Heart left ventricle (tissue), 16 donors: ENCODE measurements at regions not wholly inside any gene's neighbourhood (a gene's known extent, or its start where the extent isn't known, plus 50 kb on each side); places are given as distances from the start of the nearest gene placed in this dataset.

ENCODE experiments used
- ATAC-seq, 4 donors: fragments of 200-7000 bp; cut with Tn5 transposase; one replicate each; pipeline ENCODE4 v1.9.1; 2020 to 2022; ENCODE audit warnings: moderate library complexity in 4 of 4, mild to moderate bottlenecking in 3 of 4, moderate number of reproducible peaks in 1 of 4
- DNase-seq, 5 donors: peaks; one replicate each; pipeline ENCODE4 v3.0.0-alpha.2; 2020
- H3K27ac ChIP-seq, 12 donors: fragments of 200-600 bp; sonication (generic) in 4 of 12; one replicate each; pipeline versions ENCODE4 v1.5.0 to v1.8.0; 2016 to 2022; ENCODE audit warnings: mild to moderate bottlenecking in 2 of 12
- H3K27me3 ChIP-seq, 9 donors: fragments of 200-600 bp; sonication (generic) in 2 of 9; one replicate each; pipeline versions ENCODE4 v1.5.1 to v1.8.0; 2016 to 2022; ENCODE audit warnings: mild to moderate bottlenecking in 3 of 9
- H3K36me3 ChIP-seq, 9 donors: fragments of 200-600 bp; sonication (generic) in 2 of 9; one replicate each; pipeline versions ENCODE4 v1.5.0 to v1.8.0; 2018 to 2022; ENCODE audit warnings: mild to moderate bottlenecking in 2 of 9
- H3K4me1 ChIP-seq, 12 donors: fragments of 200-600 bp; sonication (generic) in 4 of 12; one replicate each; pipeline versions ENCODE4 v1.5.0 to v1.8.0; 2016 to 2022; ENCODE audit warnings: mild to moderate bottlenecking in 3 of 12
- H3K4me3 ChIP-seq, 12 donors: fragments of 200-600 bp; sonication (generic) in 4 of 12; one replicate each; pipeline versions ENCODE4 v1.5.0 to v1.8.0; 2017 to 2022; ENCODE audit warnings: mild to moderate bottlenecking in 9 of 12, moderate library complexity in 4 of 12
- H3K9me3 ChIP-seq, 12 donors: fragments of 200-600 bp; sonication (generic) in 4 of 12; one replicate each; pipeline versions ENCODE4 v1.5.0 to v1.8.0; 2016 to 2022; ENCODE audit warnings: mild to moderate bottlenecking in 1 of 12
- POLR2A ChIP-seq, 2 donors: fragments of 450-650 bp; IDR thresholded peaks; one replicate each; pipeline ENCODE4 v1.6.1; 2017; ENCODE audit warnings: antibody characterized with exemption in 2 of 2, mild to moderate bottlenecking in 2 of 2, moderate library complexity in 2 of 2
- WGBS, 4 donors: extraction: QIAGEN DNeasy Blood & Tissue Kit in 2 of 4; methylation state at CpG; one replicate each; pipeline versions ENCODE4 v1.1.5 to v1.1.7; 2013 to 2018; 5-methylcytosine and 5-hydroxymethylcytosine counted together
- intact Hi-C, 10 donors: fragments of 100-400 bp; cut with DNase I; formaldehyde crosslinking; loops; one replicate each; pipeline versions ENCODE4 v1.11.1 to v1.14.2; 2022
- TF ChIP-seq, protein P1 (sequence below), 12 donors: fragments of 200-600 bp; sonication (generic) in 4 of 12; IDR thresholded peaks; one replicate each; pipeline versions ENCODE4 v1.5.0 to v1.8.0; 2018 to 2022; ENCODE audit warnings: antibody characterized with exemption in 12 of 12, mild to moderate bottlenecking in 5 of 12
- donor health status: ischemic (EF 13 %, LVEDD 7.1; RV severe dilation, severe dysfunction).
- donor health status: healthy with polysubstance abuse.
- donor health status: DM: no; HTN: yes; CAD: no.
- donor health status: DM: no; HTN: no; CAD: no.
- donor health status: ischemic (EF 25% LVEDD 6.9; RV normal size, moderate dysfunction).
- donor health status: ischemic (EF 25% LVEDD 5.7; RV mildly dilated, moderate dysfunction).
- donor health status: healthy.
- donor health status: DM: yes; HTN: yes; CAD: no.
- donor health status: ischemic (EF 35%, LVEDD 5.7; RV mildly dilated, moderate dysfunction).
- donor health status: nonischemic (EF 11% LVEDD 7.7; RV severe dilation, severe dysfunction).
- donor health status: DM: yes; HTN: yes; CAD: no.
- donor health status: PGD.
- donor health status: ischemic (EF 29% LVEDD 5.4; RV normal size, mild dysfunction).
- donor health status: nonischemic (EF 23%, LVEDD 6.1; RV moderate dilation, normal function).

DNA sequence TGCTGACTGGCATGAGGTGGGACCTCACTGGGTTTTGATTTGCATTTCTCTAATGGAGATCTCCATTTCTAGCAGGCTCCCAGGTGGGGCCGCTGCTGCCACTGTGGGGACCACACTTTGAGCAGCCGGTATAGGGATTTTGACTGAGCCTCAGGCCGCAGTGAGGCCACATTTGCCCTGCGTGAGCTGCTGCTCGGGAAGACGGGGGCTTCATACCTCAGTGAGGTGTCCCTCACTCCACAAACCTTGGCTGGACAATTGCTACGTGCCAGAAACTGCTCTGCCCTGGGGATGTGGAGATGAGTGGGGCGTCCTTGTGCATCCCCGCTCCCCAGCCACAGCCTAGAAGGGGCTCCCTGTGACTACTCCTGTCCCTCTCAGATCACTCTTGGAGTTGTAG is 134.3 kb downstream of the ANKRD60 start:
- 88 to 93% (median 91%) methylated on average over 9 of the region's 9 CpGs for WGBS, 4 donors
- intact Hi-C loops: loop anchor here in 2 of 10 donors (5.0 kb wide), 1 partner anchor 83 kb away; no protein-coding TSS in a partner anchor

DNA sequence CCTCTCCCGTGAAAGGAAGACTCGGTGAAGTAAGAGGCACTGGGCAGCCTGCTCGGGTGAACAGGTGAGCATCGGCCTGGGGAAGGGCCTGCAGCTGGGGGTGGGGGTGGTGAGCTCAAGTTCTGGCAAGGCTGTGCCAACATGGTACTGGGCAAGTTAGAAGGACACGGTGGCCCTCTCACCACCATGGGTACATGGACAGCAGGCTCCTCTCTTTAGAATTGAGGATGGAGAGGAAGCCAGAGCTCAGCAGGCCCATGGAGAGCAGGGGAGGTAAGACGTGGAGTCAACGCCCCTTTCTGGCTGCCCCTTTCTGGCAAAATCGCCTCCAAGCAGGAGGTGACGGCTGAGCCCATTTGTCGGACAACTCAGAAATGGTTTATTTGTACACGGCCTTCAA is 135.6 kb downstream of the ANKRD60 start:
- intact Hi-C loops: loop anchor here in 2 of 10 donors (5.0 kb wide), 1 partner anchor 84 kb away; no protein-coding TSS in a partner anchor
- Histone ChIP-seq H3K27me3 (peaks cover 0 to 12% (median 0%) of the 10 kb centered on the region in 9 donors), H3K4me3 (no peak overlapping the region), H3K27ac (no peak overlapping the region), H3K4me1 (no peaks in the 10 kb centered on the region), H3K9me3 (no peaks in the 10 kb centered on the region), H3K36me3 (no peaks in the 10 kb centered on the region)
- TF ChIP-seq, protein P1, sequence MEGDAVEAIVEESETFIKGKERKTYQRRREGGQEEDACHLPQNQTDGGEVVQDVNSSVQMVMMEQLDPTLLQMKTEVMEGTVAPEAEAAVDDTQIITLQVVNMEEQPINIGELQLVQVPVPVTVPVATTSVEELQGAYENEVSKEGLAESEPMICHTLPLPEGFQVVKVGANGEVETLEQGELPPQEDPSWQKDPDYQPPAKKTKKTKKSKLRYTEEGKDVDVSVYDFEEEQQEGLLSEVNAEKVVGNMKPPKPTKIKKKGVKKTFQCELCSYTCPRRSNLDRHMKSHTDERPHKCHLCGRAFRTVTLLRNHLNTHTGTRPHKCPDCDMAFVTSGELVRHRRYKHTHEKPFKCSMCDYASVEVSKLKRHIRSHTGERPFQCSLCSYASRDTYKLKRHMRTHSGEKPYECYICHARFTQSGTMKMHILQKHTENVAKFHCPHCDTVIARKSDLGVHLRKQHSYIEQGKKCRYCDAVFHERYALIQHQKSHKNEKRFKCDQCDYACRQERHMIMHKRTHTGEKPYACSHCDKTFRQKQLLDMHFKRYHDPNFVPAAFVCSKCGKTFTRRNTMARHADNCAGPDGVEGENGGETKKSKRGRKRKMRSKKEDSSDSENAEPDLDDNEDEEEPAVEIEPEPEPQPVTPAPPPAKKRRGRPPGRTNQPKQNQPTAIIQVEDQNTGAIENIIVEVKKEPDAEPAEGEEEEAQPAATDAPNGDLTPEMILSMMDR (IDR thresholded peaks at IDR 0.05): no peak
- no peak for TF ChIP-seq POLR2A (IDR thresholded peaks at IDR 0.05)
- ATAC-seq: no peak
- 86 to 94% (median 93%) methylated on average over 11 of the region's 11 CpGs for WGBS, 4 donors
- DNase-seq: no peak

More for the DNA sequence above, 134.3 kb downstream of the ANKRD60 start:
- no peaks in the 10 kb centered on the region for H3K4me1 ChIP-seq
- H3K4me3 ChIP-seq: no peak overlapping the region
- no peak for DNase-seq
- H3K27ac ChIP-seq: no peak overlapping the region
- no peak for TF ChIP-seq POLR2A (IDR thresholded peaks at IDR 0.05)
- TF ChIP-seq, protein P1 (IDR thresholded peaks at IDR 0.05): no peak
- no peaks in the 10 kb centered on the region for H3K36me3 ChIP-seq
- H3K27me3 ChIP-seq: peaks cover 0 to 12% (median 0%) of the 10 kb centered on the region in 9 donors
- no peaks in the 10 kb centered on the region for H3K9me3 ChIP-seq
- no peak for ATAC-seq

DNA sequence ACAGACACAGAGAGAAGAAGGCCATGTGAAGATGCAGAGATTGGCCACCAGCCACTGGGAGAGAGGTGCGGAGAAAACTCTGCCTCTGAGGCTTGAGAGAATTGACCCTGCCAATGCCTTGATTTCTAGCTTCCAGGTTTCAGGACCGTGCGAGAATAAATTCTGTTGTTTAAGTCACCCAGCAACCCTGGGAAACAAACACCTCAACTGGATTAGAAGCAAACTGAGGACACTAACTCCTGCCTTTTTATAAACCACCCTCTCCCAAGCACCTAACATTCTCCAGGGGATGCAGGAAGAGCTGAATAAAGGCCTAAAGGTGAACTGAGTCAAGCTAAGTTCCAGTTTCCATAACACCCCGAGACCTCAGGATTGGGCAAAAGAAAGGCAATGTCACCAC is 136.1 kb downstream of the ANKRD60 start:
- intact Hi-C loops: loop anchor here in 2 of 10 donors (5.0 kb wide), 1 partner anchor 85 kb away; no protein-coding TSS in a partner anchor
- H3K36me3 ChIP-seq: no peaks in the 10 kb centered on the region
- H3K9me3 ChIP-seq: no peaks in the 10 kb centered on the region
- DNase-seq: no peak
- WGBS, 4 donors: 69 to 76% (median 70%) methylated on average over 4 of the region's 4 CpGs
- H3K27me3 ChIP-seq: peaks cover 0 to 12% (median 0%) of the 10 kb centered on the region in 9 donors
- no peak overlapping the region for H3K27ac ChIP-seq
- peak in 1 of 4 donors; percentile 20 for ATAC-seq
- no peak overlapping the region for H3K4me3 ChIP-seq
- no peak for TF ChIP-seq POLR2A (IDR thresholded peaks at IDR 0.05)
- TF ChIP-seq, protein P1 (IDR thresholded peaks at IDR 0.05): no peak
- no peaks in the 10 kb centered on the region for H3K4me1 ChIP-seq

DNA sequence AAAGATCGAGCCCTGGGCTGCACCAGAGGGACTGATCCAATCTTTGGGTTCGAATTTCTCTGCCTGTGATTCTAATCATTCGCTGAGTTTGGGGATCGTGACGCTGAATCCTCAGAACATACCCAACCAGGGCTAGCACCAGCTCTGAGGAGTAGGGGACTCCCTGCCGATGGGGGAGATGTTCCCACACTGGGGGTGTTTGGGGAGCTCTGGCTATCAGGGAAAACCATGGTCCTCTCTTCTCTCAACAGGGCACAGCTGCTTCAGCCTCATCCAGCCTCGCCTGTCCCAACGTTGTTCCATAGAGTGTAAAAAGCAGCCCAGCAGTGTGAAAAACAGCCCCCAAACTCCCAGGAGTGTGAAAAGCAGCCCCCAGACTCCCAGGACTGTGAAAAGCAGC is 136.6 kb downstream of the ANKRD60 start:
- Histone ChIP-seq H3K9me3 (no peaks in the 10 kb centered on the region), H3K27me3 (peaks cover 0 to 12% (median 0%) of the 10 kb centered on the region in 9 donors), H3K4me1 (no peaks in the 10 kb centered on the region), H3K27ac (no peak overlapping the region), H3K36me3 (no peaks in the 10 kb centered on the region), H3K4me3 (no peak overlapping the region)
- WGBS, 4 donors: 75 to 87% (median 82%) methylated on average over 7 to 8 of the region's 8 CpGs
- DNase-seq (no peak), ATAC-seq (no peak)
- no peak for TF ChIP-seq POLR2A (IDR thresholded peaks at IDR 0.05)
- TF ChIP-seq, protein P1 (IDR thresholded peaks at IDR 0.05): no peak
- intact Hi-C loops: loop anchor here in 2 of 10 donors (5.0 kb wide), 1 partner anchor 85 kb away; no protein-coding TSS in a partner anchor
